HCT116 (cell line): ENCODE measurements at regions not wholly inside any gene's neighbourhood (a gene's known extent, or its start where the extent isn't known, plus 50 kb on each side); places are given as distances from the start of the nearest gene placed in this dataset.

Experiments used
- ATAC-seq: fragments of 200-7000 bp; cut with Tn5 transposase; 2 replicates; pipeline ENCODE4 v1.9.1; 2020; ENCODE audit warnings: mild to moderate bottlenecking, moderate library complexity
- BruUV-seq: library from RNA; stranded (reverse); fragments of 400-500 nt; replicated peaks from 2 replicates; lab custom pipeline; 2021; lab: Mats Ljungman, UMichigan
- CTCF ChIA-PET: fragments of 300-600 bp; sonication (Branson Sonifier 250); formaldehyde crosslinking; loops from one replicate; lab custom pipeline; 2021; ENCODE audit warnings: antibody characterized with exemption; lab: Charles Lee
- POLR2A ChIA-PET: fragments of 300-600, 350-600 bp; sonication (Branson Sonifier 250); formaldehyde crosslinking; loops from one replicate; lab custom pipeline; 2021; ENCODE audit warnings: antibody characterized with exemption; lab: Charles Lee
- RAD21 ChIA-PET, 2 experiments: fragments of 300-600 bp; sonication (Branson Sonifier 250); formaldehyde crosslinking; loops; one replicate each; lab custom pipeline; 2023; ENCODE audit warnings: low total read pairs in 2 of 2; ENCODE audit not compliant: uncharacterized antibody in 2 of 2, unreplicated experiment in 2 of 2, low non-redundant PET in 1 of 2; lab: Charles Lee
- DNase-seq: peaks from one replicate; pipeline ENCODE4 v3.0.0-alpha.2; 2010; ENCODE audit warnings: low read depth, low spot score
- H2AFZ ChIP-seq: fragments of 200-600 bp; shearing (Covaris generic), sonication (generic); 2 replicates; pipeline ENCODE4 v1.6.1; 2017; ENCODE audit warnings: low read depth, mixed run types, mixed read lengths, antibody characterized with exemption, low read length; ENCODE audit not compliant: poor library complexity, severe bottlenecking
- H3K27ac ChIP-seq: 2 replicates; pipeline ENCODE4 v1.5.1; 2012; ENCODE audit warnings: low read depth, low read length
- H3K27me3 ChIP-seq: fragments of 200-600 bp; sonication (generic); 2 replicates; pipeline ENCODE4 v1.6.1; 2016; ENCODE audit warnings: mixed run types, low read length, mixed read lengths; ENCODE audit not compliant: insufficient read depth
- H3K36me3 ChIP-seq, 2 experiments: fragments of 200-500 bp in 1 of 2; fragments of 200-600 bp in 1 of 2; sonication (Bioruptor generic) in 1 of 2; sonication (generic) in 1 of 2; 2 replicates each; pipeline versions ENCODE4 v1.5.1 to v1.6.1; 2014 to 2016; ENCODE audit warnings: low read length in 2 of 2, inconsistent platforms in 1 of 2, mixed read lengths in 1 of 2, mixed run types in 1 of 2; ENCODE audit not compliant: insufficient read depth in 2 of 2, control insufficient read depth in 1 of 2
- H3K4me1 ChIP-seq, 2 experiments: fragments of 200-600 bp in 1 of 2; sonication (generic) in 1 of 2; 2 replicates each; pipeline versions ENCODE4 v1.5.1 to v1.6.1; 2012 to 2017; ENCODE audit warnings: low read length in 2 of 2, inconsistent platforms in 1 of 2, mild to moderate bottlenecking in 1 of 2, mixed read lengths in 1 of 2, mixed run types in 1 of 2, moderate library complexity in 1 of 2; ENCODE audit not compliant: insufficient read depth in 2 of 2, control insufficient read depth in 1 of 2
- H3K4me2 ChIP-seq: fragments of 200-600 bp; sonication (generic); 2 replicates; pipeline ENCODE4 v1.6.1; 2017; ENCODE audit warnings: mixed run types, low read length, mixed read lengths
- H3K4me3 ChIP-seq, 2 experiments: fragments of 200-600 bp in 1 of 2; sonication (generic) in 1 of 2; replicated peaks in 1 of 2; 2 replicates each; pipeline ENCODE4 v1.5.1; 2011 to 2016; ENCODE audit warnings: low read length in 2 of 2, control low read depth in 1 of 2, low read depth in 1 of 2, mild to moderate bottlenecking in 1 of 2, mixed read lengths in 1 of 2, mixed run types in 1 of 2
- H3K79me2 ChIP-seq: fragments of 200-600 bp; sonication (generic); 2 replicates; pipeline ENCODE4 v1.6.1; 2017; ENCODE audit warnings: mild to moderate bottlenecking, mixed run types, low read length, moderate library complexity, mixed read lengths; ENCODE audit not compliant: insufficient read depth
- H3K9ac ChIP-seq: fragments of 200-600 bp; sonication (generic); 2 replicates; pipeline ENCODE4 v1.6.1; 2016; ENCODE audit warnings: low read length, mixed read lengths
- H3K9me2 ChIP-seq: fragments of 200-600 bp; sonication (generic), shearing (Covaris generic); 2 replicates; pipeline ENCODE4 v1.6.1; 2017; ENCODE audit warnings: mixed run types, mild to moderate bottlenecking, moderate library complexity; ENCODE audit not compliant: insufficient read depth
- H3K9me3 ChIP-seq, 2 experiments: fragments of 200-500 bp in 1 of 2; fragments of 200-600 bp in 1 of 2; sonication (Bioruptor generic) in 1 of 2; sonication (generic) in 1 of 2; 2 replicates each; pipeline ENCODE4 v1.6.1; 2014 to 2017; ENCODE audit warnings: low read length in 2 of 2, mixed read lengths in 2 of 2, inconsistent platforms in 1 of 2, low read depth in 1 of 2, mild to moderate bottlenecking in 1 of 2, mixed run types in 1 of 2, moderate library complexity in 1 of 2; ENCODE audit not compliant: control insufficient read depth in 1 of 2, insufficient read depth in 1 of 2
- H4K20me1 ChIP-seq: fragments of 200-600 bp; sonication (generic), shearing (Covaris generic); 2 replicates; pipeline ENCODE4 v1.6.1; 2017; ENCODE audit warnings: mixed run types, mild to moderate bottlenecking, moderate library complexity; ENCODE audit not compliant: insufficient read depth
- CEBPB ChIP-seq: IDR thresholded peaks from 2 replicates; pipeline ENCODE4 v1.6.1; 2012; ENCODE audit warnings: low read depth
- EGR1 ChIP-seq: IDR thresholded peaks from 2 replicates; pipeline ENCODE4 v1.6.1; 2012; ENCODE audit warnings: low read depth
- ELF1 ChIP-seq: IDR thresholded peaks from 2 replicates; pipeline ENCODE4 v1.6.1; 2012; ENCODE audit warnings: low read depth, borderline replicate concordance
- POLR2A ChIP-seq: IDR thresholded peaks from 2 replicates; pipeline ENCODE4 v1.7.0; 2011; ENCODE audit warnings: borderline replicate concordance; ENCODE audit not compliant: insufficient read depth, insufficient read length; ENCODE audit errors: extremely low read depth
- POLR2AphosphoS5 ChIP-seq: IDR thresholded peaks from 2 replicates; pipeline ENCODE4 v1.6.1; 2011; ENCODE audit warnings: mild to moderate bottlenecking, low read depth, low read length, moderate library complexity
- RAD21 ChIP-seq: IDR thresholded peaks from 2 replicates; pipeline ENCODE4 v1.6.1; 2012; ENCODE audit warnings: low read depth, mild to moderate bottlenecking
- REST ChIP-seq: IDR thresholded peaks from 2 replicates; pipeline ENCODE4 v1.6.1; 2012; ENCODE audit warnings: low read depth
- SIN3A ChIP-seq: IDR thresholded peaks from 2 replicates; pipeline ENCODE4 v1.6.1; 2012; ENCODE audit warnings: low read depth
- SP1 ChIP-seq: IDR thresholded peaks from 2 replicates; pipeline ENCODE4 v1.6.1; 2012; ENCODE audit warnings: low read depth
- SRF ChIP-seq: IDR thresholded peaks from 2 replicates; pipeline ENCODE4 v1.6.1; 2012; ENCODE audit warnings: low read depth
- YY1 ChIP-seq: IDR thresholded peaks from 2 replicates; pipeline ENCODE4 v1.6.1; 2011; ENCODE audit warnings: low read length, low read depth, moderate library complexity, mild to moderate bottlenecking; ENCODE audit not compliant: insufficient replicate concordance; ENCODE audit errors: extremely low read depth
- ZFX ChIP-seq: fragments of 450-650 bp; IDR thresholded peaks from 2 replicates; pipeline ENCODE4 v1.6.1; 2017
- intact Hi-C: fragments of 100-400 bp; cut with micrococcal nuclease; formaldehyde crosslinking; loops from 2 replicates; pipeline ENCODE4 v1.10.0; 2022
- TF ChIP-seq, protein P1 (sequence below): IDR thresholded peaks from 2 replicates; pipeline ENCODE4 v1.6.1; 2012
- TF ChIP-seq, protein P2 (sequence below), 3 experiments: fragments of 200-600 bp in 1 of 3; sonication (generic) in 1 of 3; IDR thresholded peaks in 2 of 3; conservative IDR thresholded peaks in 1 of 3; 2 replicates each; pipeline ENCODE4 v1.5.1; 2012 to 2017; ENCODE audit warnings: low read depth in 2 of 3, low read length in 2 of 3, antibody characterized with exemption in 1 of 3, borderline replicate concordance in 1 of 3, control low read depth in 1 of 3, mild to moderate bottlenecking in 1 of 3, mixed read lengths in 1 of 3, mixed run types in 1 of 3, moderate library complexity in 1 of 3; ENCODE audit not compliant: insufficient read depth in 1 of 3
- TF ChIP-seq, protein P3 (sequence below): IDR thresholded peaks from 2 replicates; pipeline ENCODE4 v1.6.1; 2012

GRCh38 chr4:104642521-104642920 lies 147.8 kb upstream of the CXXC4 start (continued):
- TF ChIP-seq SRF (no peak), RAD21 (no peak)
- TF ChIP-seq, all 23 proteins: peak for 0

DNA sequence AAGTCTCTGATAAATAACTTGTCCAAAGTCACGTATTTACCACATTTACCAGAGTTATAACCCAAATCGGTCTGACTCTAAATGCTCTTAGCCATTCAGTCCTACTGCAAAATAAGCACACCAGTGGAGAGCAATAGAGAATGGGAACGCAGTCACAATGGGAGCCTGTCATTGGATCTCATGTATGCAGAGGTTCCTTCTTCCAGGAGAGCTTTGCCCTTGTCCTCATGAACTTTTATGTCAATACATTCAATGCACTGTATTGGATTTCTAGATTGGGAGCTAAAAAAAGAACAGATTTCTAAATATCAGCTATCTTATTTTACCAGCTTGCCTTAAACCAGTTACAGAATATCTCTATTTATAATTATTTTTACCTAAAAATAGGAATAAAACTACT lies 149.1 kb upstream of the CXXC4 start:
- H3K9ac ChIP-seq: no peak overlapping the region
- H3K4me1 ChIP-seq: no peaks in the 10 kb centered on the region
- ChIA-PET POLR2A (no interaction called here), CTCF (no interaction called here), RAD21 (no interaction called here)
- no peak overlapping the region for H3K4me3 ChIP-seq
- no peaks in the 10 kb centered on the region for H3K9me3 ChIP-seq
- no peaks in the 10 kb centered on the region for H3K9me2 ChIP-seq
- DNase-seq (no peak), ATAC-seq (no peak)
- H3K4me2 ChIP-seq: no peak overlapping the region
- TF ChIP-seq CEBPB: no peak
- no peak for TF ChIP-seq ZFX
- TF ChIP-seq, protein P1, sequence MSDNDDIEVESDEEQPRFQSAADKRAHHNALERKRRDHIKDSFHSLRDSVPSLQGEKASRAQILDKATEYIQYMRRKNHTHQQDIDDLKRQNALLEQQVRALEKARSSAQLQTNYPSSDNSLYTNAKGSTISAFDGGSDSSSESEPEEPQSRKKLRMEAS: no peak
- no peak for TF ChIP-seq EGR1
- no peak for TF ChIP-seq POLR2AphosphoS5
- TF ChIP-seq, protein P2, sequence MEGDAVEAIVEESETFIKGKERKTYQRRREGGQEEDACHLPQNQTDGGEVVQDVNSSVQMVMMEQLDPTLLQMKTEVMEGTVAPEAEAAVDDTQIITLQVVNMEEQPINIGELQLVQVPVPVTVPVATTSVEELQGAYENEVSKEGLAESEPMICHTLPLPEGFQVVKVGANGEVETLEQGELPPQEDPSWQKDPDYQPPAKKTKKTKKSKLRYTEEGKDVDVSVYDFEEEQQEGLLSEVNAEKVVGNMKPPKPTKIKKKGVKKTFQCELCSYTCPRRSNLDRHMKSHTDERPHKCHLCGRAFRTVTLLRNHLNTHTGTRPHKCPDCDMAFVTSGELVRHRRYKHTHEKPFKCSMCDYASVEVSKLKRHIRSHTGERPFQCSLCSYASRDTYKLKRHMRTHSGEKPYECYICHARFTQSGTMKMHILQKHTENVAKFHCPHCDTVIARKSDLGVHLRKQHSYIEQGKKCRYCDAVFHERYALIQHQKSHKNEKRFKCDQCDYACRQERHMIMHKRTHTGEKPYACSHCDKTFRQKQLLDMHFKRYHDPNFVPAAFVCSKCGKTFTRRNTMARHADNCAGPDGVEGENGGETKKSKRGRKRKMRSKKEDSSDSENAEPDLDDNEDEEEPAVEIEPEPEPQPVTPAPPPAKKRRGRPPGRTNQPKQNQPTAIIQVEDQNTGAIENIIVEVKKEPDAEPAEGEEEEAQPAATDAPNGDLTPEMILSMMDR (IDR thresholded peaks at IDR 0.05 in 2 of 3, conservative IDR thresholded peaks at IDR 0.05 in 1 of 3; ENCODE audit: borderline replicate concordance in 1 of 3, insufficient read depth in 1 of 3, low read depth in 2 of 3, low read length in 2 of 3): no peak
- no peak for TF ChIP-seq SIN3A
- TF ChIP-seq POLR2A: no peak
- TF ChIP-seq, protein P3, sequence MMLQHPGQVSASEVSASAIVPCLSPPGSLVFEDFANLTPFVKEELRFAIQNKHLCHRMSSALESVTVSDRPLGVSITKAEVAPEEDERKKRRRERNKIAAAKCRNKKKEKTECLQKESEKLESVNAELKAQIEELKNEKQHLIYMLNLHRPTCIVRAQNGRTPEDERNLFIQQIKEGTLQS: no peak
- no peak for TF ChIP-seq REST
- no peak for TF ChIP-seq RAD21
- TF ChIP-seq ELF1: no peak
- TF ChIP-seq SP1: no peak
- no peak for TF ChIP-seq YY1
- intact Hi-C loops: no loop called here
- H3K27ac ChIP-seq: no peak overlapping the region
- H2AFZ ChIP-seq: no peak overlapping the region
- no peaks in the 10 kb centered on the region for H3K27me3 ChIP-seq
- no peaks in the 10 kb centered on the region for H3K79me2 ChIP-seq
- no peaks in the 10 kb centered on the region for H3K36me3 ChIP-seq
- BruUV-seq: no TSS peak
- H4K20me1 ChIP-seq: no peaks in the 10 kb centered on the region
